Hypothalamus (tissue), 51 donors: ENCODE measurements at regions not wholly inside any gene's neighbourhood (a gene's known extent, or its start where the extent isn't known, plus 50 kb on each side); places are given as distances from the start of the nearest gene placed in this dataset.
"Not testable (repeated sequence)": the region's sequence is repeated elsewhere in the genome, so short reads cannot be mapped to it uniquely, and the experiment has no call there.

ENCODE experiments used
- DNase-seq, 51 donors: peaks; one replicate each; lab custom pipeline; 2025; lab: John Stamatoyannopoulos, UW

DNA sequence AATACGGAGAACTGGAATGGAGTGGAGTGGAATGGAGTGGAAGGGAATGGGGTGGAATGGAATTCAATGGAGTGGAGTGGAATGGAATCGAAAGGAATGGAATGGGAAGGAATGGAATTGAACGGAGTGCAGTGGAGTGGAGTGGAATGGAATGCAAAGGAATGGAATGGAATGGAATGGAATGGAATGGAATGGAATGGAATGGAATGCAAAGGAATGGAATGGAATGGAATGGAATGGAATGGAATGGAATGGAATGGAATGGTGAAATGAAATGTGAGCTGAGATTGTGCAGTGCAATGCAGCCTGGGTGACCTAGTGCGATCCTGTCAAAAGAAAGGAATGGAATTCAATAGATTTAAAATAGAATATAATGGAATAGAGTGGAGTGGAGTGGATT, 357.3 kb upstream of the WSB1 start:
- DNase-seq, result not testable (repeated sequence)

DNA sequence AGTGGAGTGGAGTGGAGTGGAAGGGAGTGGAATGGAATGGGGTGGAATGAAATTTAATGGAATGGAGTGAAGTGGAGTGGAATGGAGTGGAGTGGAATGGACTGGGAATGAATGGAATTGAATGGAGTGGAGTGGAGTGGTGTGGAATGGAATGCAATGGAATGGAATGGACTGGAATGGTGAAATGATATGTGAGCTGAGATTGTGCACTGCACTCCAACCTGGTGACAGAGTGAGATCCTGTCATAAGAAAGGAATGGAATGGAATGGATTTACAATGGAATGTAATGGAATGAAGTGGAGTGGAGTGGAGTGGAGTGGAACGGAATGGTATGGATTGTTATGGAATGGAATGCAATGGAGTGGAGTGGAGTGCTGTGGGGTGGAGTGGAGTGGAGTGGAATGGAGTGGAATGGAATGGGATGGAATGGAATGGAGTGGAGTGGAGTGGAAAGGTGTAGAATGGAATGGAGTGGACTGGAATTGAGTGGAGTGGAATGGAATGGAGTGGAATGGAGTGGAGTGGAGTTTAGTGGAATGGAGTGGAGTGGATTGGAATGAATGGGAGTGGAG, 356.1 kb upstream of the WSB1 start:
- not testable (repeated sequence) for DNase-seq

DNA sequence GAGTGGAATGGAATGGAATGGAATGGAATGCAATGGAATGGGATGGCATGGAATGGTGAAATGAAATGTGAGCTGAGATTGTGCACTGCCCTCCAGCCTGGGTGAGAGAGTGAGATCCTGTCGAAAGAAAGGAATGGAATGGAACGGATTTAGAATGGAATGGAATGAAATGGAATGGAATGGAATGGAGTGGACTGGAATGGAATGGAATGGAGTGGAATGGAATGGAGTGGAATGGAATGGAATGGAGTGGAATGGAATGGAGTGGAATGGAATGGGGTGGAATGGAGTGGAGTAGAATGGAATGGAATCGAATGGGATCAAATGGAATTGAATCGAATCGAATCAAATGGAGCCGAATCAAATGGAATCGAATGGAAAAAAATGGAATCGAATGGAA, 354.2 kb upstream of the WSB1 start:
- DNase-seq, result not testable (repeated sequence)

DNA sequence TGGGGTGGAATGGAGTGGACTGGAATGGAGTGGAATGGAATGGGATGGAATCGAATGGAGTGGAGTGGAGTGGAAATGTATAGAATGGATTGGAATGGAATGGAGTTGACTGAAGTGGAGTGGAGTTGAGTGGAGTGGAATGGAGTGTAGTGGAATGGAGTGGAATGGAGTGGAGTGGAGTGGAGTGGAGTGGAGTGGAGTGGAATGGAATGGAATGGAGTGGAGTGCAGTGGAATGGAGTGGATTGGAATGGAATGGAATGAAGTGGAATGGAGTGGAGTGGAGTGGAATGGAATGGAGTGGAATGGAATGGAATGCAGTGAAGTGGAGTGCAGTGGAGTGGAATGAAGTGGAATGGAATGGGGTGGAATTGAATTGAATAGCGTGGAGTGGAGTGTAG, 353.3 kb upstream of the WSB1 start:
- not testable (repeated sequence) for DNase-seq

DNA sequence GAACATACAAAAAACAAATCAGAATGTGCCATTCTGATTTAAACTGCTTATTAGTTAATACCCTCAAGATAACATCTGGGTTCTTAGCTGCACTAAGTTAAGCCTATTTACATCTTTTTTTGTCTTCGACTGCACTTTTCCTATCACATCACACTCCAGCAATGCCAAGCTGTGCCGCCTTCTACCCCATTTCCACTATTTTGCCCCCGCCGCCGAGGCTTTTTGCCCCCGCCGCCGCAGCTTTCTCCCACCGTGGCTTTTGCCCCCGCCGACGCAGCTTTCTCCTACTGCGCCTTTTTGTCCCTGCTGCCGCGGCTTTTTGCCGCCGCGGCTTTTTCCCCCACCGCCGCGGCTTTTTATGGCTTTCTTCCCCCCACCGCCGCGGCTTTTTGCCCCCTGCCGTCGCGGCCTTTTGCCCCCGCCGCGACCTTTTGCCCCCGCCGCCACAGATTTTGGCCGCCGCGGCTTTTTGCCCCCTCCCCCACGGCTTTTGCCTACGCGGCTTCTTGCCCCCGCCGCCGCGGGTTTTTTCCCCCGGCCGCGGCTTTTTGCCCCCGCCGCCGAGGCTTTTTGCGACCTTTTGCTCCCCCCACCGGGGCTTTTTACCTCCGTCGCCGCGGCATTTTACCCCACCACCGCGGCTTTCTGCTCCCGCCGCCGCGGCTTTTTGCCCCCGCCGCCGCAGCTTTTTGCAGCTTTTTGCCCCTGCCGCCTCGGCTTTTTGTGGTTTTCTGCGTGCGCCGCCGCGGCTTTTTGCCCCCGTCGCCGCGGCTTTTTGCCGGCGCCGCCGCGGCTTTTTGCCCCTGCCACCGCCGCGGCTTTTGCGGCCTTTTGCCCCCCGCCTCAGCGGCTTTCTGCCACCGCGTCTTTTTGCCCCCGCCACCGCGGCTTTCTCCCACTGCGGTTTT, 331.4 kb upstream of the WSB1 start:
- DNase-seq, result no peak

DNA sequence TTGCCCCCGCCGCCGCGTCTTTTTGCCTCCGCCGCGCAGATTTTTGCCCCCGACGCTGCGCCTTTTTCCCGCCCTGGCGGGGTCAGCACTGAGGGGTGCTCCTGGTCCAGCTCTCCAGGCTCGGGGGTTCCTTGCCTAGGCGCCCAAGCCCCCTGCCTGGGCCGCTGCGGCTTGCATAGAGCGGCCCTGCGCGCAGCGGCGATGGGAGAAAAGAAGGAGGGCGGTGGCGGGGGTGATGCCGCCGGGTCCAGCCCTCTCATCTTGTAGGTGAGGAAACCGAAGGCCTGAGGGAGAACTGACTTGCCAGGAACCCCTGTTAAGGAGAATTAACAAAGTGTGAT, 330.8 kb upstream of the WSB1 start:
- no peak for DNase-seq

DNA sequence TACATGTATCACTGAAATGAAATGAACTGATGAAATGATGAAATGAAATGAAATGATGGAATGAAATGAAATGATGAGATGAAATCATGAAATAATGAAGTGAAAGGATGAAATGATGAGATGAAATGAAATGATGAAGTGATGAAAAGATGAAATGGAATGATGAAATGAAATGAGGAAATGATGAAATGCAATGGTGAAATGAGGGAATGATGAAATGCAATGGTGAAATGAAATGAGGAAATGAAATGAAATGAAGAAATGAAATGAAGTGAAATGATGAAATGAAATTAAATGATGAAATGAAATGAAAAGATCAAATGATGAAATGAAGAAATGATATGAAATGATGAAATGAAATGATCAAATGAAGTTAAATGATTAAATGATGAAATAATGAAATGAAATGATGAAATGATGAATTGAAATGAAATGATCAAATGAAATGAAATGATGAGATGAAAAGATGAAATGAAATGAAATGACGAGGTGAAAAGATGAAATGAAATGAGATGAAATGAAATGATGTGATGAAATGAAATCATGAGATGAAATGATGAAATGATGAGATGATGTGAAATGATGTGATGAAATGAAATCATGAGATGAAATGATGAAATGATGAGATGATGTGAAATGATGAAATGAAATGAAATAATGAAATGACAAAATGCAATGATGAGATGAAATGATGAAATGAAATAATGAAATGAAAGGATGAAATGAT, 327.9 kb upstream of the WSB1 start:
- DNase-seq, result not testable (repeated sequence)

DNA sequence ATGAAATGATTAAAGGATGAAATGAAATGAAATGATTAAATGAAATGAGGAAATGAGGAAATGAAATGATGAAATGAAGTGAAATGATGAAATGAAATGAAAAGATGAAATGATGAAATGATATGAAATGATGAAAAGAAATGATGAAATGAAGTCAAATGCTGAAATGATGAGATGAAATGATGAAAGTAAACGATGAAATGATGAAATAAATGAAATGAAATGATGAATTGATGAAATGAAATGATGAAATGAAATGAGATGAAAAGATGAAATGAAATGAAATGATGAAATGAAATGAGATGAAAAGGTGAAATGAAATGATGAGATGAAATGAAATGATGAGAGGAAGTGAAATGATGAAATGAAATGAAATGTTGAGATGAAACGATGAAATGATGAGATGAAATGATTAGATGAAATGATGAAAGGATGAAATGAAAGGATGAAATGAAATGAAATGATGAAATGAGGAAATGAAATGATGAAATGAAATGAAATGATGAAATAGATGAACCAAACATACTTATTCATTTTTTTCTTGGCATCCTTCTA, 327.2 kb upstream of the WSB1 start:
- DNase-seq, result not testable (repeated sequence)

DNA sequence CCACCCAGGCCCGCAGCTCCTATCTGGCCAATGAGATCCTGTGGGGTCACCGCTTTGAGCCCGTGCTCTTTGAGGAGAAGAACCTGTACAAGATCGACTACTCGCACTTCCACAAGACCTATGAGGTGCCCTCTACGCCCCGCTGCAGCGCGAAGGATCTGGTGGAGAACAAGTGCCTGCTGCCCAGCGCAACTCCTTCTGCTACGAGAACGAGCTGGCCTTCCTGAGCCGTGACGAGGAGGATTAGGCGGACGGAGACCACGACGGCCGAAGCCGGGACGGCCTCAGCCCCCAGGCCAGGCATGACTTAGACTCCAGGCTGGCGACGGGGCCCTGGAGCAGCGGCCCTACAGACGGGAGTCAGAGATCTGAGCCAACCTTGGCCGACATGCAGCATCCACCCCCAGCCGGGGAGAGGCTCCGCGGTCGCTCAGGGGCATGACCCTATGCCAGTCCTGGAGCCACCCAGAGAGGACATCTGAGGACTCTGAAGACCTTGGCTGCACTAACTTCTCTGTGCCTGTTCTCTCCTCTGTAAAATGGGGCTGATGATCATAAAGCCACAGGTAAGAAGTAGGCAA, 312.0 kb upstream of the WSB1 start:
- DNase-seq, result not testable (repeated sequence)

DNA sequence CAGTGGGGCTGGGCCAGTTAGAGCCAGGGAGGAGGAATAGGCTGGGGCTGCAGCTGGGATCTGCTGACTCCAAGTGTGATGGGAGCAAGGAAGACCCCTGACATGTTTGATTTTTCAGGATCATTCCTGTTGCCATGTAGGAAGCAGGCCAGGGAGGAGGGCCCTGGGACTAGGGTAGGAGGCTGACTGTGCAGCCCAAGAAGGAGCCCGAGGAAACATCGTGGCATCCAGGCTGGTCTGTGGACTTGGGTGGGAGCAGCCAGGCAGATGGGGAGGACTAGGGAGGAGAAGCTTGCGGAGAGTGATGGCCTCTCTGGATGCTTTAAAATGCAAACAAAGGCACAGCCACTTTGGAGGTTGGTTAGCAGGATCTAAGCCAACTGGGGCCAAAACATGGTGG, 311.4 kb upstream of the WSB1 start:
- DNase-seq, result not testable (repeated sequence)

DNA sequence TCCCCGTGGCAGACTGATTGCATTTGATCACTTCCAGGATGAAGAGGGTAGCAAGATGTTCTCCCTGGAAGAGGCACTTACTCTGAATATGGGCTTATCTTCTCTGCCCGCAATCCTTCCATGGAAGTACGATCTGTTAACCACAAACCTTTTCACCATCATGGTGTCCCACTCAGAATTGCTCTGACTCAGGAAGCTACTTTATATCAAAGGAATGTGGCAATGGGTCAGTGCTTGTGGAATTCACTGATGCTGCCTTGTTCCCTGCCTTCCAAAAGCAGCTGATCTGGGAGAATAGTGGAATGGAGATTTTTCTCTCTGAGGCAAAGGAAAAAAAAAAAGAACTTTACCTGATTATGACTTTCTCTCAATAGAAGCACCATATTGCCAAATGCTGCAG, 306.1 kb upstream of the WSB1 start:
- not testable (repeated sequence) for DNase-seq

DNA sequence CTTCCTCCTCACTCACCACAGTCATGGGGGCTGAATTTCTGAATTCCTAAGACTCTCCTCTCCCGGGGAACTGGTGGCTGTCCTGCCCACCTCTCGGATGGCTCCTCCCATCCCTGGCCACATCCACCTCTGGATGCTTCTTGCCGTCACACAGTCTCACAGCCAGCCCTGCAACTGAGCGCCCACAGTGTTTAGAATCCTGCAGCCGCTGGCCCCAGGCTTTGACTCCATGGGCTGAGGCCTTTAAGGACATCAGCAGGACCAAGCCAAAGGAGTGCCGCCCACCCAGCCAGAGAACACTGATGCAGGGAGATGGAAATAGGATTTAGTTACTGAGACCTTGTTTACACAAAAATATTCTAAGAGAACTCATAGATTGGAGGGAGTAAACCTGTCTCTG, 299.3 kb upstream of the WSB1 start:
- DNase-seq, result not testable (repeated sequence)

DNA sequence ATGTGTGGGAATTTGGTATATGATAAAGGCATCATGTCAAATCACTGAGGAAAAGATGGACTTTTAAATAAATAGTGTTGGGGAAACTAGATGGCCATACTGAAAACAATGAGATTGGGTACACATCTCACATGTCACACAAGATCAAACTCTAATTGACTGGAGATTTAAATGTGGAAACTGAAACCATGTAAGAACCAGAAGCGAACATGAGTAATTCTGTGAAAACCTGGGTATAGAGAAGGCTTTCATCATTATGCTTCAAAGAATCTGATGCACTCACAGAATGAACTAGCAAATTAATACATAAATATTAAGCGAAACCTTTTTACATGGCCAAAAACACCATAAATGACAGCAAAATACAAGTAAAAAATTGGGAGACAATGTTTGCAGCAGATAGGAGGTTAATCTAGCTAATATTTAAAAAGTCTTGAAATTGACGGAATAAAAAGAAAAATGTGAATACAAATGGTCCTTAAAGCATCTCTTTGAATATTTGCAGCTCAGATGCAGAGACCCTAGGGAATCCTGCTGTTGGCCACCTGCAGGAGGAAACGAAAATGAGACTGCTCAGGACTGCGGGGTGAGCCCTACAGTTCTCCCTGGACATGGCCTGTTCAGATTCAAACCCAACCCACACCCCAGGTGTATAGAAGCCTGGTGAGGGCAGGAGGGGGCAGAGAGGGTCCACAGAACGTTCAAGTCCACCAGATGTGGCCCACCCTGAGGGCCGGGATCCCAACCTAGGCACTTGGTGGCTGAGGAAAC, 297.6 kb upstream of the WSB1 start:
- DNase-seq, result not testable (repeated sequence)

DNA sequence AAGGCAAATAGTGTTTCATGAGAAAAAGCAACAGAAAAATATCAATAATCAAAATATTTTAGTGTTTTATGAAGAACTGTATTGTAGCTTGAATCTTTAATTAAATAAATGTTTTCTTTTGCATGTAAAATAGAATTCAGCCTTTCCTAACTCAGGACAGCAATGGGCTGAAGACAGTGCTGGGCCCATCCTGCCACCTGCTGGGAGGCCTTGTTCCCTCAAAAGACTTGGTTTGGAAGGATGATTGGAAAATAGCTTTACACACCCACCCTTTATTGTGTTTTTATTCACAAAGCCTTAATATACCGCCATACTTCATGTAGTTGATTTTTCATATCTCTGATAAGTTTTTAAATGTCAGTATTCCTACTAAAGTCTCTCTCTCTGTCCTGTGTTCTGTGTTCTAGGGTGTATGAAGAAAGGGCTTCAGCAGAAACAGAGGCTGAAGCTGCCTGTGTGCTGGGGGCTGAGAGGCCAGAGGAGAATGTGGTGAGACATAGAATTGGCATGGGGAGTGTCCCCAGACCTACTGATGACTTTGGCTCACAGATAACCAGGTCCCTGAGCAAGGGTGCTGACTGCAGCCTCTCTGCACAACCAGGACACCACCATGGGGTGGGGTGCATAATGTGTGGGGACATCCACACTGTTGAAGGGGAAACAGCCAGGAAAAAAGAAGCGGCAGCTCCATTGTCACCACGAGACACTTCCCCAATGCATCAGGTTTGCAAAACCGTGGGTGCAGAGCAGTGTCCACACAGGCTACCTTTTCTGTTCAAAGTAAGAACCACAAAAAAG, 286.0 kb upstream of the WSB1 start:
- DNase-seq, result not testable (repeated sequence)

DNA sequence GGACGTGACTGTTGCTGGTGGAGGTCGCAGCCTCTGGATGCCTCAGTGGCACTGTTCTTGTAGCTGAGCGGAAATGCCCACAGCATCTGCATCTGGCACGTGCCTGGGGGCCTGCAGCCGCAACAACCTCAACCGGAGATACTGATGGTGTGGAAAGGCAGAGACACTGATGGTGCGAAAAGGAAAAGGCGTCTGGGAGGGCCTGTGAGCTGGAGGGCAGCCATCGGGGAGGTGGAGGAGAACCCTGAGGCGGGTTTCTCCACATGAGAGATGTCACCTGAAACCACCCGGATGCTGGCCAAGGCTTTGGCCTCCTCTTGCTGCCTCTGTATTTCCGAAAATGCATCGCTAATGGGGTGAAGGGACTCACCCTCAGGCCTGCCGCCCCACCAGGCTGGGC, 284.8 kb upstream of the WSB1 start:
- no peak for DNase-seq

DNA sequence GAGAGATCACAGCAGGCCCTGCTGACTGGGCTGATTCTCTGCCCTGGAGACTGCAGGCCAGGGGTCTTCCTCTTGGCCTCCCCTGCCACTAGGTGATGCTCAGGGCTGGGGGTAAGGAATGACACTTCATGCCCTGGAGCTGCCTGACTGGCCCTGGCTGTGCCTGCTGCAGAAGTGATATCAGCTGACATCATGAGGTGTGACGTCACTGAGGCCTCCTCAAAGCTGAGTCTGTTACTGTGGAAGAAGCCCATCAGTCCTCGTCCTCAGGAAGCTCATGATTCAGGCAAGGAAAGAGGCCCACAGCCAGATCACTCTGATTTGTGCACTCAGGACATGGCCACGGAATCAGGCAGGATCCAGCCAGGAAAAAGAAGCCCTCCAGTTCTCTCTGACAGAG, 283.8 kb upstream of the WSB1 start:
- not testable (repeated sequence) for DNase-seq

DNA sequence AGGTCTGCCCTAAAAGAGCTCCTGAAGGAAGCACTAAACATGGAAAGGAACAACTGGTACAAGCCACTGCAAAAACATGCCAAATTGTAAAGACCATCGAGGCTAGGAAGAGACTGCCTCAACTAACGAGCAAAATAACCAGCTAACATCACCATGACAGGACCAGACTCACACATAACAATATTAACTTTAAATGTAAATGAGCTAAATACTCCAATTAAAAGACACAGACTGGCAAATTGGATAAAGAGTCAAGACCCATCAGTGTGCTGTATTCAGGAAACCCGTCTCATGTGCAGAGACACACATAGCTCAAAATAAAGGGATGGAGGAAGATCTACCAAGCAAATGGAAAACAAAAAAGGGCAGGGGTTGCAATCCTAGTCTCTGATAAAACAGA, 263.4 kb upstream of the WSB1 start:
- DNase-seq, result not testable (repeated sequence)

DNA sequence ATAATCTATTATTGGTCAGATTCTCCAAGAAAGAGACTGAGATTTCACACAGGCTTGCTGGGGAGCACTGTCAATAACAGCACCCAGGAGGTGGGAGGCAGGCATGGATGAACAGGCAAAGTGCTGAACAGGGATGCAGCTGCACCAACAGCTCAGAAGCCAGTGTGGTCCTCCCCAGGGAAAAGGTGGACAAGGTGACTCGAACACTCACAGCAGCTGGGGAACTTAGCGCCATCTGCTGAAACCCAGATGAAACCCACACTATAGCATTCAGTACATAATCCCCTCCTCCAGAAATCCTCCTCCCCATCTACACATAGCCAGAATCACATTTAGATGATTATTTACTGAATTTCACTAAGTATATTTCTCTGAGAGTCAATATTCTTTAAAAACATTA, 255.2 kb upstream of the WSB1 start:
- DNase-seq, result no peak

DNA sequence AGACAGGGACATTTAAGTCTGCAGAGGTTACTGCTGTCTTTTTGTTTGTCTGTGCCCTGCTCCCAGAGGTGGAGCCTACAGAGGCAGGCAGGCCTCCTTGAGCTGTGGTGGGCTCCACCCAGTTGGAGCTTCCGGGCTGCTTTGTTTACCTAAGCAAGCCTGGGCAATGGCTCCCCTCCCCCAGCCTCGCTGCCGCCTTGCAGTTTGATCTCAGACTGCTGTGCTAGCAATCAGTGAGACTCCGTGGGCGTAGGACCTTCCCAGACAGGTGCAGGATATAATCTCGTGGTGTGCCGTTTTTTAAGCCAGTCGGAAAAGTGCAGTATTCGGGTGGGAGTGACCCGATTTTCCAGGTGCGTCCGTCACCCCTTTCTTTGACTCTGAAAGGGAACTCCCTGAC, 248.9 kb upstream of the WSB1 start:
- not testable (repeated sequence) for DNase-seq
